ENCODE measurements at regions not wholly inside any gene's neighbourhood (a gene's known extent, or its start where the extent isn't known, plus 50 kb on each side); places are given as distances from the start of the nearest gene placed in this dataset.

- POLR2A ChIA-PET, result no interaction called here
These were observed 936.6 kb downstream of the NR2F1-AS1 start for GRCh38 chr5:92644266-92644886.

DNA sequence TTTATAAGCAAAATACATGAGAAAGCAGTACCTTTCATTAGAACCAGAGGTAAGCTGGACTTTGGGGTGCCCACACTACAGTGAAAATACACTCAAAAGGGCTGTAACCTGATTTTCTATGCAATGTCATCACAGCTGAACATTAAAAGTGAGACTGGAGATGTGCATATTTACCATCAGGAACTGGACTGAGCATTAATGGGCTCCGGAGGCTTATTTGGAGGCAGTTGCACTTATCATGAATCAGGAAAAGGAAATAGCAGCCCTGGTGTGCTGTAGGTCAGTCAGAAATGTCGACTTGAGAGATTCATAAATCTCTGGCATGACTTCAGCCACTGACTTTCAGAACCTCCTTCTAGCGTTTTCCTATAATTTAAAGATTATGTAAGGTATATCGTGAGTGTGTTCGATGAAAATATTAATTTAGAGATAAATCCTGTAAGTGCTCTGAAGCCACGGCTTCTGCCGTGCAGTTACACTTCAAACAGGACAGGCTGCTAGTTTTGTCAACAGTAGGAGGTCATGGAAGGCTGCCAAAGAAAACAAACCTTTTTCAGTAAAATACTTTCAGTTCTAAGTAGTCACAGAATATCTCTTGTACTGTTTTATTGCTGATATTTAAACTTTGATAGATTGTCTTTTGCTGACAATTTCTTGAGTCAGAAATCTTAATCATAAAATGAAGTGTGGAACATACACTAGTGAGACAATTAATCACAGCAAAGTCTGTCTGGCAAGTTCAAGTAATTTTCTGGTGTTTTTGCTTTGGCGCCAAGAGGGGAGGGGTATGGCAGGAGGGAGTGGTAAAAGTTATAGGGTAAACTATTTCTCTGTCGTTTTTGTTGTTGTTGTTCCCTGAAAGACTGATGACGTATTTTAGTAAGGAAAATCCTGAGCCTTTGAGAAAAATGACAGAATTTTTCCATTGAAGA is 939.7 kb downstream of the NR2F1-AS1 start:
- TF ChIP-seq, protein P1, sequence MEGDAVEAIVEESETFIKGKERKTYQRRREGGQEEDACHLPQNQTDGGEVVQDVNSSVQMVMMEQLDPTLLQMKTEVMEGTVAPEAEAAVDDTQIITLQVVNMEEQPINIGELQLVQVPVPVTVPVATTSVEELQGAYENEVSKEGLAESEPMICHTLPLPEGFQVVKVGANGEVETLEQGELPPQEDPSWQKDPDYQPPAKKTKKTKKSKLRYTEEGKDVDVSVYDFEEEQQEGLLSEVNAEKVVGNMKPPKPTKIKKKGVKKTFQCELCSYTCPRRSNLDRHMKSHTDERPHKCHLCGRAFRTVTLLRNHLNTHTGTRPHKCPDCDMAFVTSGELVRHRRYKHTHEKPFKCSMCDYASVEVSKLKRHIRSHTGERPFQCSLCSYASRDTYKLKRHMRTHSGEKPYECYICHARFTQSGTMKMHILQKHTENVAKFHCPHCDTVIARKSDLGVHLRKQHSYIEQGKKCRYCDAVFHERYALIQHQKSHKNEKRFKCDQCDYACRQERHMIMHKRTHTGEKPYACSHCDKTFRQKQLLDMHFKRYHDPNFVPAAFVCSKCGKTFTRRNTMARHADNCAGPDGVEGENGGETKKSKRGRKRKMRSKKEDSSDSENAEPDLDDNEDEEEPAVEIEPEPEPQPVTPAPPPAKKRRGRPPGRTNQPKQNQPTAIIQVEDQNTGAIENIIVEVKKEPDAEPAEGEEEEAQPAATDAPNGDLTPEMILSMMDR (IDR thresholded peaks at IDR 0.05; ENCODE audit: insufficient read depth, low read length, missing control alignments), result no peak
- CTCF ChIA-PET, result interaction anchor here (0.6 kb wide), 1 partner anchor 28 kb away, joined by 3 read pairs; no protein-coding TSS in a partner anchor
- no peak for DNase-seq (ENCODE audit: low read depth, low spot score)
- peak overlapping the region; percentile 40 for H3K4me3 ChIP-seq (ENCODE audit: low read depth, low read length)
- POLR2A ChIA-PET, result no interaction called here

More at GRCh38 chr5:92644266-92644886, 936.6 kb downstream of the NR2F1-AS1 start:
- DNase-seq (ENCODE audit: low read depth, low spot score), result no peak
- CTCF ChIA-PET, result no interaction called here
- TF ChIP-seq, protein P1 (IDR thresholded peaks at IDR 0.05; ENCODE audit: insufficient read depth, low read length, missing control alignments), result no peak
- no peak overlapping the region for H3K4me3 ChIP-seq (ENCODE audit: low read depth, low read length)

DNA sequence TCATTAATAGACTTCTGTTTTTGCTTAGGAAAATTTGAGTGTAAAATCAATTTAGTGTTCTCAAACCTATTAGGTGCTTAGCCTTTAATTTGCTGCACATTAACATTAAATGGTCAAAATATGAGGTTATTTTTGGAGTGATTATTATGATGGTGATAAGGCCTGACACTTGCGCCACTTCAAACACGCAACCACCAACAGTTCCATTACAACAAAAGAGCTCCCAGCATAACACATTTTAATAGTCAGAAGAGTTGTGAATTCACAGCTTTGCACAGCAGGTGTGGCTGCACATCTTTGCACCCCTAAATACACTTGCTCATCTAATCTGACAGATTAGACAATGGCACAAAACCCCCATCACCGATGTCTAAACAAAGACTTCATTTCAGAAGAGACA is 940.7 kb downstream of the NR2F1-AS1 start:
- TF ChIP-seq, protein P1 (IDR thresholded peaks at IDR 0.05; ENCODE audit: insufficient read depth, low read length, missing control alignments), result no peak
- no peak overlapping the region for H3K4me3 ChIP-seq (ENCODE audit: low read depth, low read length)
- ChIA-PET CTCF (interaction anchor here (0.6 to 0.7 kb wide), 2 partner anchors 27 to 80 kb away, joined by 3 read pairs; no protein-coding TSS in a partner anchor), POLR2A (no interaction called here)
- no peak for DNase-seq (ENCODE audit: low read depth, low spot score)

- ChIA-PET CTCF (no interaction called here), POLR2A (no interaction called here)
- TF ChIP-seq, protein P1 (IDR thresholded peaks at IDR 0.05; ENCODE audit: insufficient read depth, low read length, missing control alignments), result no peak
- H3K4me3 ChIP-seq (ENCODE audit: low read depth, low read length), result no peak overlapping the region
- no peak for DNase-seq (ENCODE audit: low read depth, low spot score)
These were observed 943.1 kb downstream of the NR2F1-AS1 start for GRCh38 chr5:92637960-92638359.

- CTCF ChIA-PET, result no interaction called here
These were observed 943.8 kb downstream of the NR2F1-AS1 start for GRCh38 chr5:92637247-92637646.

More at GRCh38 chr5:92637247-92637646, 943.8 kb downstream of the NR2F1-AS1 start:
- DNase-seq (ENCODE audit: low read depth, low spot score), result no peak
- TF ChIP-seq, protein P1 (IDR thresholded peaks at IDR 0.05; ENCODE audit: insufficient read depth, low read length, missing control alignments), result no peak
- no peak overlapping the region for H3K4me3 ChIP-seq (ENCODE audit: low read depth, low read length)
- POLR2A ChIA-PET, result no interaction called here

Data from AG04449 (cell line).